22Rv1 (cell line): ENCODE measurements at regions not wholly inside any gene's neighbourhood (a gene's known extent, or its start where the extent isn't known, plus 50 kb on each side); places are given as distances from the start of the nearest gene placed in this dataset.

Experiments
- H3K27ac ChIP-seq: fragments of 450-650 bp; 2 replicates; pipeline ENCODE4 v1.5.1; 2017
- CTCF ChIP-seq: fragments of 450-650 bp; IDR thresholded peaks from 2 replicates; pipeline ENCODE4 v1.5.1; 2017; ENCODE audit warnings: mild to moderate bottlenecking
- ZFX ChIP-seq: fragments of 450-650 bp; IDR thresholded peaks from 2 replicates; pipeline ENCODE4 v1.6.1; 2017; ENCODE audit warnings: antibody characterized with exemption, borderline replicate concordance

DNA sequence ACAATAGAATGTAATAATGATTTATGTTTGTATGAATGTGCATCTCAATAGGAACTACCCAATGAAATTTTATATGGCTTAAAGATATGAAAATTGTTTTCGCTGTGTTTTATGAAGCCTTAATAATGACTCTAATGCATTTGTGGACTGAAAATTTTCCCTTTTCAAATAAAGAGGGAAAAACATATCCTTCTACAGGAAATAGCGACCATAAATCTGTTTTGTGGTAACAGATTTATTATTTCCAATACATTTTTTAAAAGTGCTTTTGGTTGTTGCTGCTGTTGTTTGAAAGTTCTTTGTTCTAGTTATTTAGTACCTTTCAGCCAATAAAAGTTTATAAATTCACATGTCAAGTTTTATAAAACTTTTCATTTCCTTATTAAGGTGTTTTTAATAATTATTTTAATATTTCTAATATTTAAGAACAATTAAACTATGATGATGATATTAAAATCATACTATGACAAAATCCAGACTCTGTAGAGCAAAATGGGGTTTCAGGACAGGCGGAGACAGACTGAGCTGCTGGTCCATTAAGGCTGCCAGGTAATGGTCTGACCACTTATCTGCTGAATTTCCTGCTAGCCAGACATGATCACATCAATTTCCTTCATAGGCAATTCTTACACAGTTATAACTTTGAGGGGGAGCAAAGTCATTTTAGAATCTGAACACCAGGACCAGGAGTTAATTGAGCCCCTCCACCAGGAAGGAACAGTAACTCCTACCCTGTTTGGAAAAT lies 65.7 kb upstream of the NEUROD1 start:
- TF ChIP-seq ZFX (no peak), CTCF (no peak)
- no peak overlapping the region for H3K27ac ChIP-seq

DNA sequence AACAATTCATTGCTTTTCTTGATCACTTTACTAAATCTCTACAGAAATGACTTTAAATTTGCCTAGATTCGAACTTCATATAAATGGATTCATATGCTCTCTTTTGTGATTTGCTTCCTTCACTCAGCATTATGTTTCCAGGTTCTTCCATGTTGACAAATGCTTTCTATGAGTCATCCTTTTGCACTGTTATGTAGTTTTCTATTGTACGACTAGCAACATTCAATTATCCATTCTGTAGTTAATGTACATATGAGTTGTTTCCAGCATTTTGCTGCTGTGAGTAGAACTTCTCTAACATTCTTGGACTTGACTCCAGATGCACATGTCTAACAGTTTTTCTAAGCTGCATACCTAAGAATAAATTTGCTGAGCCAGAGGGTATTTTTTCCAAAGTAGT lies 66.5 kb upstream of the NEUROD1 start:
- TF ChIP-seq CTCF (no peak), ZFX (no peak)
- no peak overlapping the region for H3K27ac ChIP-seq

GRCh38 chr2:181750305-181750704 lies 70.0 kb upstream of the NEUROD1 start:
- H3K27ac ChIP-seq, result no peak overlapping the region
- TF ChIP-seq CTCF (no peak), ZFX (no peak)

- TF ChIP-seq CTCF (no peak), ZFX (no peak)
- no peak overlapping the region for H3K27ac ChIP-seq
Observed at GRCh38 chr2:181751266-181752030, 71.1 kb upstream of the NEUROD1 start.

DNA sequence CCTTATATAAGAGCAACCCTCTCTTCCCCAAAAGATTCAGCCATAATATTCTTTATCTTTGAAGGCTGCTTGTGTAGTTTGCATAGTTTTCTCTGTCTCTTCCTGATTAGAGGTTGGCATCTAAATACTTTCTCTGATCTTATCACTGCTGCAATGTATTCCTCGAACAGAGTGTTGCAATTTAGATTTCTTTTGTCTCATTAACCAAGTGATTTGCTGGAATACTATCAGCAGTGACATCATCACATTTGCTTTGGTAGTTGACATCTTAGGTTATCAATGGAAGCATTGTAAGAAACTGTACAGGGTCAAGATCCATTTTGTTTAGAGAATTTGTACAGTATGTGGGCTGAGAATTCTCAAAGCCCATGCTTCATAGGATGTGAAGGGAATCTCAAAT lies 72.0 kb upstream of the NEUROD1 start:
- 0 out of 2 replicates have a peak overlapping the region, but pooled peaks have one; percentile 8 for H3K27ac ChIP-seq
- TF ChIP-seq CTCF (no peak), ZFX (no peak)

DNA sequence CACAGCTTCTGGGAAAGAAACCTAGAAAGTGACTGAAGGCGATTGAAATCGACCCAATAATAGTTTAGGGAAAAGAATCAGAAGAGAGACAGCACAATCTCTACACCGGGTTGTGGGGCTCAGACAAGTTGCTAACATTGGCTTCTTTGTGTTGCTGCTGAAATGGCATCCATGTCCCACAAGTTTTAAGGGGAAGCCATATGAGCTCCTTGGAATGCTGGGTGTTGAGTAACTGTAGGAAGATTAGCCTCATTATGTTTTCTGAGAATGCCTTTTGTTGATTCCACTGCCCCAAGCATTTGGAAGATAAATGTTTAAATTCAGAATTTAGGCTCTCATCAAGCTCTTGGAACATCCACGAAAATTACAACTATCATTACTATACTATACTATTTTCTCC lies 73.4 kb upstream of the NEUROD1 start:
- TF ChIP-seq ZFX (no peak), CTCF (no peak)
- H3K27ac ChIP-seq, result no peak overlapping the region

GRCh38 chr2:181754105-181754504 lies 73.8 kb upstream of the NEUROD1 start:
- H3K27ac ChIP-seq, result no peak overlapping the region
- TF ChIP-seq CTCF (no peak), ZFX (no peak)
